ENCODE measurements at regions not wholly inside any gene's neighbourhood (a gene's known extent, or its start where the extent isn't known, plus 50 kb on each side); places are given as distances from the start of the nearest gene placed in this dataset.

DNA sequence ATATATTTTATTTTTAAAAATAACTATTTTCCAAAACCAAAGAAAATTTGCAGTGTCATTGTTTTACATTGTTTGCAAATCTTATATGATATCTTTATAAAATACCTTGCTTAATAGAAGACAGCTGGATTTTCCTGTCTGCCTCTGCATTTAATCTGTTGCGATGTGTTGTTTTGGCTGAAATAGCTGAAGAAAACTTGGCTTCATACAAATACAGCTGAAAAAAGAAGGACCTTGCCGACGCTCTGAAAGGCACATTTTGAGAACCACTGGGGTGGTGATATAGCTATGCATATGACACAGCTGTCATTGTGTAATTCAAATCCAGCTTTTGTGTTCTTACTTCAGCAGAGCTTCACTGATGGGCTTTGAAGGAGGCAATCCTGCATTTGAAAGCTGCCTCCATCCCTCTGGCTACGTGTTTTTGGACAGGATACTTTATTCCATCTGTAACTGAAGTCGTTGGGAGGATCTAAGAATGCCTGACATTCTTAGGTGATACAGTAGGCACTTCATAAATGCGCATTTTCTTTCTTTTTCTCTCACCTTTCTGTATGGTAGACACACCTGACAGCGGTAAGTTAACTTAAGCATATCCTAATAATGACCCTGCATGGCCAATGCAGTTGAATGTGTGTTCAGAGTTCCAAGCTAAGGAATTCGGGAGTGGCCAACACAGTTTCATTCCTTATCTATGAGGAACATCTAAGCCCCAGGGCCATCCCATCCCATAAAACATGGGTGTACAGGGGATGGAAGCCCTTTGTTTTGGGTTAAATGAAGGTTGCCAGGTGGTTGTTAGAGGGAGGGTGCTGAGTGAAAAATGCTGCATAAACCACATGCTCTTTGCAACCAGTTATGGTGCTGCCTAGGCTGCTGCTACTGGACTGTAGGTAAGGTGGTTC lies 213.0 kb downstream of the TFAP2A start:
- intact Hi-C loops (cut with micrococcal nuclease; ENCODE audit: unreplicated experiment) (no loop called here), in situ Hi-C loops (cut with HindIII; ENCODE audit: low pct_unique_long_range_greater_than_20kb, low sequenced_read_pairs) (no loop called here)
- H3K36me3 ChIP-seq (ENCODE audit: control insufficient read depth, insufficient read depth, low read length) = no peaks in the 10 kb centered on the region
- H3K27ac ChIP-seq (ENCODE audit: low read length) = no peak overlapping the region
- no TSS peak for BruUV-seq (replicated peaks)
- no peaks in the 10 kb centered on the region for H3K27me3 ChIP-seq (ENCODE audit: control insufficient read depth, insufficient read depth, low read length)
- TF ChIP-seq, protein P1, sequence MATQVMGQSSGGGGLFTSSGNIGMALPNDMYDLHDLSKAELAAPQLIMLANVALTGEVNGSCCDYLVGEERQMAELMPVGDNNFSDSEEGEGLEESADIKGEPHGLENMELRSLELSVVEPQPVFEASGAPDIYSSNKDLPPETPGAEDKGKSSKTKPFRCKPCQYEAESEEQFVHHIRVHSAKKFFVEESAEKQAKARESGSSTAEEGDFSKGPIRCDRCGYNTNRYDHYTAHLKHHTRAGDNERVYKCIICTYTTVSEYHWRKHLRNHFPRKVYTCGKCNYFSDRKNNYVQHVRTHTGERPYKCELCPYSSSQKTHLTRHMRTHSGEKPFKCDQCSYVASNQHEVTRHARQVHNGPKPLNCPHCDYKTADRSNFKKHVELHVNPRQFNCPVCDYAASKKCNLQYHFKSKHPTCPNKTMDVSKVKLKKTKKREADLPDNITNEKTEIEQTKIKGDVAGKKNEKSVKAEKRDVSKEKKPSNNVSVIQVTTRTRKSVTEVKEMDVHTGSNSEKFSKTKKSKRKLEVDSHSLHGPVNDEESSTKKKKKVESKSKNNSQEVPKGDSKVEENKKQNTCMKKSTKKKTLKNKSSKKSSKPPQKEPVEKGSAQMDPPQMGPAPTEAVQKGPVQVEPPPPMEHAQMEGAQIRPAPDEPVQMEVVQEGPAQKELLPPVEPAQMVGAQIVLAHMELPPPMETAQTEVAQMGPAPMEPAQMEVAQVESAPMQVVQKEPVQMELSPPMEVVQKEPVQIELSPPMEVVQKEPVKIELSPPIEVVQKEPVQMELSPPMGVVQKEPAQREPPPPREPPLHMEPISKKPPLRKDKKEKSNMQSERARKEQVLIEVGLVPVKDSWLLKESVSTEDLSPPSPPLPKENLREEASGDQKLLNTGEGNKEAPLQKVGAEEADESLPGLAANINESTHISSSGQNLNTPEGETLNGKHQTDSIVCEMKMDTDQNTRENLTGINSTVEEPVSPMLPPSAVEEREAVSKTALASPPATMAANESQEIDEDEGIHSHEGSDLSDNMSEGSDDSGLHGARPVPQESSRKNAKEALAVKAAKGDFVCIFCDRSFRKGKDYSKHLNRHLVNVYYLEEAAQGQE (IDR thresholded peaks at IDR 0.05; ENCODE audit: insufficient read depth in 1 of 2, low read depth in 2 of 2, low read length in 1 of 2) = no peak
- TF ChIP-seq SIN3A (IDR thresholded peaks at IDR 0.05; ENCODE audit: borderline replicate concordance, insufficient read depth, low read depth, low read length) (no peak), TCF7L2 (IDR thresholded peaks at IDR 0.05; ENCODE audit: low read depth, low read length) (no peak), POLR2AphosphoS5 (IDR thresholded peaks at IDR 0.05; ENCODE audit: low read depth, low read length) (no peak)
- TF ChIP-seq, protein P2, sequence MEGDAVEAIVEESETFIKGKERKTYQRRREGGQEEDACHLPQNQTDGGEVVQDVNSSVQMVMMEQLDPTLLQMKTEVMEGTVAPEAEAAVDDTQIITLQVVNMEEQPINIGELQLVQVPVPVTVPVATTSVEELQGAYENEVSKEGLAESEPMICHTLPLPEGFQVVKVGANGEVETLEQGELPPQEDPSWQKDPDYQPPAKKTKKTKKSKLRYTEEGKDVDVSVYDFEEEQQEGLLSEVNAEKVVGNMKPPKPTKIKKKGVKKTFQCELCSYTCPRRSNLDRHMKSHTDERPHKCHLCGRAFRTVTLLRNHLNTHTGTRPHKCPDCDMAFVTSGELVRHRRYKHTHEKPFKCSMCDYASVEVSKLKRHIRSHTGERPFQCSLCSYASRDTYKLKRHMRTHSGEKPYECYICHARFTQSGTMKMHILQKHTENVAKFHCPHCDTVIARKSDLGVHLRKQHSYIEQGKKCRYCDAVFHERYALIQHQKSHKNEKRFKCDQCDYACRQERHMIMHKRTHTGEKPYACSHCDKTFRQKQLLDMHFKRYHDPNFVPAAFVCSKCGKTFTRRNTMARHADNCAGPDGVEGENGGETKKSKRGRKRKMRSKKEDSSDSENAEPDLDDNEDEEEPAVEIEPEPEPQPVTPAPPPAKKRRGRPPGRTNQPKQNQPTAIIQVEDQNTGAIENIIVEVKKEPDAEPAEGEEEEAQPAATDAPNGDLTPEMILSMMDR (IDR thresholded peaks at IDR 0.05) = no peak
- no peak for DNase-seq (ENCODE audit: low read depth, low spot score)
- ChIA-PET POLR2A (no interaction called here), CTCF (no interaction called here)
- H3K4me1 ChIP-seq (ENCODE audit: control insufficient read depth, insufficient read depth, low read length) = no peaks in the 10 kb centered on the region
- ATAC-seq = no peak
- no peaks in the 10 kb centered on the region for H3K9me3 ChIP-seq (ENCODE audit: control insufficient read depth, insufficient read depth, low read depth, low read length)
- no peak overlapping the region for H3K4me3 ChIP-seq (ENCODE audit: low read depth in 2 of 2, low read length in 2 of 2)

DNA sequence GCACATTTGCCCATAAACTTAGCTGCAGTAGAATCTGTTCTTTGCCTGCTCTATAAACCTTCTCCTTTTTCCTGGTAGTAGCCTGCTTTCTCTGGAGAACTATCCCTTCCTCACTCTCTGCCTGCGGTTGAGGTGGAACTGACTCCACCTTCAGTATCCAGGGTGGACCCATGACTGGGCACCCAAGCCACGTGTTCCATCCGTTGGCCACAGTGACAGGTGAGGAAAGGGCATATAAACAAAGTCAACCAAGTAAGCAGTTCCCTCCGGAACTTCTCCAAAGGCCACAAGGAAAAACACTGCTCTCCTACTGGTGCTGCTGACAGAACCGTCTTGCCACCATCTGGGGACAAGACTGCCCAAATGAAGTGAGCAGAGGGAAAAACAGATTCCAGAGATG lies 218.8 kb downstream of the TFAP2A start:
- H3K27me3 ChIP-seq (ENCODE audit: control insufficient read depth, insufficient read depth, low read length) = no peaks in the 10 kb centered on the region
- no peak for DNase-seq (ENCODE audit: low read depth, low spot score)
- intact Hi-C loops (cut with micrococcal nuclease; ENCODE audit: unreplicated experiment) (no loop called here), in situ Hi-C loops (cut with HindIII; ENCODE audit: low pct_unique_long_range_greater_than_20kb, low sequenced_read_pairs) (loop anchor here (10.0 kb wide), 1 partner anchor 169 kb away; no protein-coding TSS in a partner anchor)
- ChIA-PET POLR2A (no interaction called here), CTCF (no interaction called here)
- BruUV-seq (replicated peaks) = no TSS peak
- no peaks in the 10 kb centered on the region for H3K36me3 ChIP-seq (ENCODE audit: control insufficient read depth, insufficient read depth, low read length)
- TF ChIP-seq, protein P2 (IDR thresholded peaks at IDR 0.05) = no peak
- TF ChIP-seq SIN3A (IDR thresholded peaks at IDR 0.05; ENCODE audit: borderline replicate concordance, insufficient read depth, low read depth, low read length) = no peak
- TF ChIP-seq TCF7L2 (IDR thresholded peaks at IDR 0.05; ENCODE audit: low read depth, low read length) = no peak
- TF ChIP-seq, protein P1 (IDR thresholded peaks at IDR 0.05; ENCODE audit: insufficient read depth in 1 of 2, low read depth in 2 of 2, low read length in 1 of 2) = no peak
- TF ChIP-seq POLR2AphosphoS5 (IDR thresholded peaks at IDR 0.05; ENCODE audit: low read depth, low read length) = no peak
- peaks cover 6% of the 10 kb centered on the region for H3K4me1 ChIP-seq (ENCODE audit: control insufficient read depth, insufficient read depth, low read length)
- no peak for ATAC-seq
- H3K27ac ChIP-seq (ENCODE audit: low read length) = no peak overlapping the region; the same call in 1 of the 2 replicates
- no peaks in the 10 kb centered on the region for H3K9me3 ChIP-seq (ENCODE audit: control insufficient read depth, insufficient read depth, low read depth, low read length)
- no peak overlapping the region for H3K4me3 ChIP-seq (ENCODE audit: low read depth in 2 of 2, low read length in 2 of 2)

All from Panc1 (cell line).